22Rv1 (cell line): ENCODE measurements at regions not wholly inside any gene's neighbourhood (a gene's known extent, or its start where the extent isn't known, plus 50 kb on each side); places are given as distances from the start of the nearest gene placed in this dataset.

Experiments
- ZFX ChIP-seq: fragments of 450-650 bp; IDR thresholded peaks from 2 replicates; pipeline ENCODE4 v1.6.1; 2017; ENCODE audit warnings: antibody characterized with exemption, borderline replicate concordance
- TF ChIP-seq, protein P1 (sequence below): fragments of 450-650 bp; IDR thresholded peaks from 2 replicates; pipeline ENCODE4 v1.5.1; 2017; ENCODE audit warnings: mild to moderate bottlenecking

- TF ChIP-seq, protein P1, sequence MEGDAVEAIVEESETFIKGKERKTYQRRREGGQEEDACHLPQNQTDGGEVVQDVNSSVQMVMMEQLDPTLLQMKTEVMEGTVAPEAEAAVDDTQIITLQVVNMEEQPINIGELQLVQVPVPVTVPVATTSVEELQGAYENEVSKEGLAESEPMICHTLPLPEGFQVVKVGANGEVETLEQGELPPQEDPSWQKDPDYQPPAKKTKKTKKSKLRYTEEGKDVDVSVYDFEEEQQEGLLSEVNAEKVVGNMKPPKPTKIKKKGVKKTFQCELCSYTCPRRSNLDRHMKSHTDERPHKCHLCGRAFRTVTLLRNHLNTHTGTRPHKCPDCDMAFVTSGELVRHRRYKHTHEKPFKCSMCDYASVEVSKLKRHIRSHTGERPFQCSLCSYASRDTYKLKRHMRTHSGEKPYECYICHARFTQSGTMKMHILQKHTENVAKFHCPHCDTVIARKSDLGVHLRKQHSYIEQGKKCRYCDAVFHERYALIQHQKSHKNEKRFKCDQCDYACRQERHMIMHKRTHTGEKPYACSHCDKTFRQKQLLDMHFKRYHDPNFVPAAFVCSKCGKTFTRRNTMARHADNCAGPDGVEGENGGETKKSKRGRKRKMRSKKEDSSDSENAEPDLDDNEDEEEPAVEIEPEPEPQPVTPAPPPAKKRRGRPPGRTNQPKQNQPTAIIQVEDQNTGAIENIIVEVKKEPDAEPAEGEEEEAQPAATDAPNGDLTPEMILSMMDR = no peak
- no peak for TF ChIP-seq ZFX
Measured at GRCh38 chr2:123563515-123563914, 461.6 kb upstream of the CNTNAP5 start.
